Caco-2 (cell line): ENCODE measurements at regions not wholly inside any gene's neighbourhood (a gene's known extent, or its start where the extent isn't known, plus 50 kb on each side); places are given as distances from the start of the nearest gene placed in this dataset.
"Not testable (repeated sequence)": the region's sequence is repeated elsewhere in the genome, so short reads cannot be mapped to it uniquely, and the experiment has no call there.

Experiments used
- BruUV-seq: library from RNA; stranded (reverse); fragments of 400-500 nt; replicated peaks from 2 replicates; lab custom pipeline; 2021; lab: Mats Ljungman, UMichigan
- CTCF ChIA-PET: fragments of 300-600 bp; sonication (Branson Sonifier 250); formaldehyde crosslinking; loops from one replicate; lab custom pipeline; 2022; ENCODE audit warnings: antibody characterized with exemption; lab: Charles Lee
- POLR2A ChIA-PET: fragments of 300-600 bp; sonication (Branson Sonifier 250); formaldehyde crosslinking; loops from one replicate; lab custom pipeline; 2022; ENCODE audit warnings: antibody characterized with exemption; lab: Charles Lee
- DNase-seq, 2 experiments: peaks; one replicate each; pipeline versions ENCODE4 v3.0.0 to v3.0.0-alpha.2; 2020 to 2022
- H3K27me3 ChIP-seq: replicated peaks from 2 replicates; pipeline ENCODE4 v1.6.0; 2011; ENCODE audit warnings: low read length; ENCODE audit not compliant: control insufficient read depth, insufficient read depth
- H3K36me3 ChIP-seq: 2 replicates; pipeline ENCODE4 v1.5.1; 2011; ENCODE audit warnings: low read length; ENCODE audit not compliant: control insufficient read depth, insufficient read depth
- H3K4me1 ChIP-seq: fragments of 250-450 bp; sonication (Bioruptor Pico); 2 replicates; pipeline ENCODE4 v1.5.1; 2020; ENCODE audit warnings: mild to moderate bottlenecking
- H3K4me3 ChIP-seq: 2 replicates; pipeline ENCODE4 v1.5.1; 2011; ENCODE audit warnings: low read depth, mild to moderate bottlenecking, control low read depth, low read length
- H3K9me3 ChIP-seq: fragments of 250-450 bp; sonication (Bioruptor Pico); 2 replicates; pipeline ENCODE4 v1.5.1; 2020; ENCODE audit warnings: mild to moderate bottlenecking, moderate library complexity
- H3K27ac Mint-ChIP-seq: one replicate; pipeline ENCODE4 v1.8.0; 2022; ENCODE audit warnings: mixed read lengths; ENCODE audit not compliant: unreplicated experiment
- H3K27me3 Mint-ChIP-seq: one replicate; pipeline ENCODE4 v1.8.0; 2022; ENCODE audit warnings: mixed read lengths; ENCODE audit not compliant: insufficient read depth, unreplicated experiment
- H3K36me3 Mint-ChIP-seq: one replicate; pipeline ENCODE4 v1.8.0; 2022; ENCODE audit warnings: mild to moderate bottlenecking, mixed read lengths; ENCODE audit not compliant: insufficient read depth, unreplicated experiment
- H3K4me1 Mint-ChIP-seq: one replicate; pipeline ENCODE4 v1.8.0; 2022; ENCODE audit warnings: low read depth, mixed read lengths; ENCODE audit not compliant: unreplicated experiment
- H3K4me3 Mint-ChIP-seq: one replicate; pipeline ENCODE4 v1.8.0; 2022; ENCODE audit warnings: mild to moderate bottlenecking, moderate library complexity, mixed read lengths; ENCODE audit not compliant: unreplicated experiment
- H3K9me3 Mint-ChIP-seq: one replicate; pipeline ENCODE4 v1.8.0; 2022; ENCODE audit warnings: mixed read lengths; ENCODE audit not compliant: unreplicated experiment
- CTCF ChIP-seq, 2 experiments: fragments of 200-600 bp in 1 of 2; IDR thresholded peaks; 1 replicate in 1 of 2; 2 replicates in 1 of 2; pipeline versions ENCODE4 v1.5.1 to v1.8.0; 2011 to 2022; ENCODE audit warnings: antibody characterized with exemption in 1 of 2, control low read depth in 1 of 2, inconsistent platforms in 1 of 2, low read depth in 1 of 2, low read length in 1 of 2, mild to moderate bottlenecking in 1 of 2, moderate library complexity in 1 of 2; ENCODE audit not compliant: insufficient read depth in 1 of 2, severe bottlenecking in 1 of 2, unreplicated experiment in 1 of 2
- intact Hi-C: fragments of 100-400 bp; cut with micrococcal nuclease; formaldehyde crosslinking; loops from one replicate; pipeline ENCODE4 v1.10.0; 2022; ENCODE audit not compliant: unreplicated experiment

DNA sequence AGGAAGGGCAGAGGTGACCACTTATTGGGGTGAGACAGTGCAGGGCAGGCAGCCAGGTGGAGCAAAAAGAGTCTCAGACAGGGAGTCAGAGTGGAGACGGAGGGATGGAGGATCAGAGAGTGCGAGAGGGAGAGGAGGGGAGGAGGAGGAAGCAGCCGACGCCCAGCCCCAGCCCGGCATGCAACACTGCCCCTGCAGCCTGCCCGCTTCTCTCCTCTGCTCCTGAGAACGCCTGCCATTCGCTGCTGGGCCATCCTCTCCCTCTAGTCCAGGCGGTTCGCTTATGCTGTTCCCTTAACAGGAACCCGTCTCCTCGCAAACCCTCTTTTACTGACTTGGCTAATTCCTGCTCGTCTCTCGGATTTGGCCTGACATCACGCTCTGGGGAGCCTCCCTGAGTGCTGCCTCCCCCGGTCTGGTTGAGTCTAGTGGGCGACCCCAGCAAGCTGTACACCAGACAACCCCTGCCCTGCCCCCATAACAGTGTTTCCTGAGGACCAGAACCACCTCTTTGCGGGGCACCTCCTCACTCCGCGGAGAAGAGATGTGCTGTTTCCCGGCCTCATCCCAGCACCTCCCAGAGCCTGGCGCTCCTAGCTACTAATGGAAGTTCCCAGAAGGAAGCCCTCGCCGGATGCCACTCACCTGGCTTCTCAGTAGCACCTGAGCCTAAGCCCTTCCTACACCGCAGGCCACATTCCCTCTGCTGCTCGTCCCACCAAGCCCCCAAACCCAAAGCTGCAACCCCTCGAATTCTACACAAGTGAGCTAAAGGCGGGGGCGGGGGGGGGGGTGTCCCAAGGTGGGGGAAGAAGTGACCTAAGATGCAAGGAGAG, 61.2 kb upstream of the CCL1 start:
- no peaks in the 10 kb centered on the region for H3K36me3 ChIP-seq
- POLR2A ChIA-PET: no interaction called here
- no TSS peak for BruUV-seq
- H3K27me3 Mint-ChIP-seq: peaks cover 22% of the 10 kb centered on the region
- TF ChIP-seq CTCF (IDR thresholded peaks at IDR 0.05; ENCODE audit: insufficient read depth in 1 of 2, low read depth in 1 of 2, low read length in 1 of 2, severe bottlenecking in 1 of 2, unreplicated experiment in 1 of 2): no peak
- H3K36me3 Mint-ChIP-seq: no peaks in the 10 kb centered on the region
- no peak overlapping the region for H3K4me3 Mint-ChIP-seq
- H3K4me3 ChIP-seq: no peak overlapping the region
- peaks cover 3% of the 10 kb centered on the region for H3K27me3 ChIP-seq
- intact Hi-C loops: loop anchor here (5.0 kb wide), 2 partner anchors 93 to 468 kb away; no protein-coding TSS in a partner anchor
- no peaks in the 10 kb centered on the region for H3K4me1 Mint-ChIP-seq
- H3K9me3 ChIP-seq: no peaks in the 10 kb centered on the region
- CTCF ChIA-PET: no interaction called here
- H3K27ac Mint-ChIP-seq: no peak overlapping the region
- DNase-seq: no peak
- no peaks in the 10 kb centered on the region for H3K9me3 Mint-ChIP-seq
- no peaks in the 10 kb centered on the region for H3K4me1 ChIP-seq

- H3K4me3 ChIP-seq, POLR2A ChIA-PET, H3K27ac Mint-ChIP-seq, H3K27me3 ChIP-seq, H3K4me1 ChIP-seq, H3K4me1 Mint-ChIP-seq, H3K4me3 Mint-ChIP-seq, BruUV-seq, H3K9me3 Mint-ChIP-seq, H3K9me3 ChIP-seq, H3K36me3 ChIP-seq, H3K36me3 Mint-ChIP-seq, DNase-seq, CTCF ChIA-PET: not testable (repeated sequence)
- intact Hi-C loops: loop anchor here (5.0 kb wide), 2 partner anchors 94 to 469 kb away; no protein-coding TSS in a partner anchor
- H3K27me3 Mint-ChIP-seq: peaks cover 27% of the 10 kb centered on the region
These were observed 60.3 kb upstream of the CCL1 start for GRCh38 chr17:34423315-34423714.

GRCh38 chr17:34420900-34421299, 57.9 kb upstream of the CCL1 start:
- H3K36me3 Mint-ChIP-seq: no peaks in the 10 kb centered on the region
- no peaks in the 10 kb centered on the region for H3K9me3 ChIP-seq
- no TSS peak for BruUV-seq
- no peak overlapping the region for H3K4me3 Mint-ChIP-seq
- H3K4me3 ChIP-seq: no peak overlapping the region
- H3K27me3 Mint-ChIP-seq: peaks cover 21% of the 10 kb centered on the region
- no peak for TF ChIP-seq CTCF (IDR thresholded peaks at IDR 0.05; ENCODE audit: insufficient read depth in 1 of 2, low read depth in 1 of 2, low read length in 1 of 2, severe bottlenecking in 1 of 2, unreplicated experiment in 1 of 2)
- H3K9me3 Mint-ChIP-seq: no peaks in the 10 kb centered on the region
- DNase-seq: no peak
- no peaks in the 10 kb centered on the region for H3K36me3 ChIP-seq
- H3K4me1 ChIP-seq: no peaks in the 10 kb centered on the region
- no peaks in the 10 kb centered on the region for H3K4me1 Mint-ChIP-seq
- H3K27ac Mint-ChIP-seq: no peak overlapping the region
- intact Hi-C loops: loop anchor here (1.0 to 5.0 kb wide), 4 partner anchors 96 to 560 kb away; partner anchors contain the start of gene LIG3
- ChIA-PET CTCF (interaction anchor here (1.0 kb wide), 2 partner anchors 59 to 1112 kb away, joined by 3 to 4 read pairs; no protein-coding TSS in a partner anchor), POLR2A (no interaction called here)
- peaks cover 3% of the 10 kb centered on the region for H3K27me3 ChIP-seq
